ENCODE measurements at regions not wholly inside any gene's neighbourhood (a gene's known extent, or its start where the extent isn't known, plus 50 kb on each side); places are given as distances from the start of the nearest gene placed in this dataset.

DNA sequence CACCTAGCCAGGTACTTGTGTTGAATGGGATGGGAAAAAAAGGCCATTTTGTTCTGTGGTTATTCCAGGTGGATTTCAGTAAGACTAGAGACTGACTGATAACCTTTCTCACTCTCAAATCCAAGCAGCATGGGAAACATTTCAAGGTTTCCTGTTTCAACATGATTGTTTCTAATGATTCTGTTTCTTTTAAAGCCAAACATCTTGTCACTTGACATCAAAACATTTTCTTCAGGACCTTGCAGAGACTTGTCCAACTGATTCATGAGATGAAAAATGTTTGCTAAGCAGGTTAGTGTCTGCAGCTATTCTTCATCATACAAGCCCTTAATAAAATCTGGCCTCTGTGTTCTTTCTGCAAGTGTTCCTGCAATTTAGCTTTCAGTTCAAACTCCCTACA is 456.5 kb upstream of the CWC22 start:
- TF ChIP-seq, protein P1, sequence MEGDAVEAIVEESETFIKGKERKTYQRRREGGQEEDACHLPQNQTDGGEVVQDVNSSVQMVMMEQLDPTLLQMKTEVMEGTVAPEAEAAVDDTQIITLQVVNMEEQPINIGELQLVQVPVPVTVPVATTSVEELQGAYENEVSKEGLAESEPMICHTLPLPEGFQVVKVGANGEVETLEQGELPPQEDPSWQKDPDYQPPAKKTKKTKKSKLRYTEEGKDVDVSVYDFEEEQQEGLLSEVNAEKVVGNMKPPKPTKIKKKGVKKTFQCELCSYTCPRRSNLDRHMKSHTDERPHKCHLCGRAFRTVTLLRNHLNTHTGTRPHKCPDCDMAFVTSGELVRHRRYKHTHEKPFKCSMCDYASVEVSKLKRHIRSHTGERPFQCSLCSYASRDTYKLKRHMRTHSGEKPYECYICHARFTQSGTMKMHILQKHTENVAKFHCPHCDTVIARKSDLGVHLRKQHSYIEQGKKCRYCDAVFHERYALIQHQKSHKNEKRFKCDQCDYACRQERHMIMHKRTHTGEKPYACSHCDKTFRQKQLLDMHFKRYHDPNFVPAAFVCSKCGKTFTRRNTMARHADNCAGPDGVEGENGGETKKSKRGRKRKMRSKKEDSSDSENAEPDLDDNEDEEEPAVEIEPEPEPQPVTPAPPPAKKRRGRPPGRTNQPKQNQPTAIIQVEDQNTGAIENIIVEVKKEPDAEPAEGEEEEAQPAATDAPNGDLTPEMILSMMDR (IDR thresholded peaks at IDR 0.05): no peak
- no peak for TF ChIP-seq POLR2A (IDR thresholded peaks at IDR 0.05)
